Body of pancreas (tissue), 4 donors: ENCODE measurements at regions not wholly inside any gene's neighbourhood (a gene's known extent, or its start where the extent isn't known, plus 50 kb on each side); places are given as distances from the start of the nearest gene placed in this dataset.

ENCODE experiments used
- ATAC-seq: fragments of 150-250 bp; one replicate; pipeline ENCODE4 v1.9.1; 2016
- DNase-seq, 4 donors: peaks; one replicate each; pipeline ENCODE4 v3.0.0-alpha.2; 2019
- H3K27ac ChIP-seq, 4 donors: fragments of 200-600 bp; sonication (generic); 1 replicate in 3 of 4; 2 replicates in 1 of 4; pipeline versions ENCODE4 v1.5.1 to v1.6.1; 2016 to 2019; ENCODE audit warnings: mild to moderate bottlenecking in 1 of 4, mixed read lengths in 1 of 4, moderate library complexity in 1 of 4
- H3K27me3 ChIP-seq, 2 donors: fragments of 200-600 bp; sonication (generic); one replicate each; pipeline ENCODE4 v1.6.0; 2016; ENCODE audit warnings: mild to moderate bottlenecking in 1 of 2
- H3K36me3 ChIP-seq, 2 donors: fragments of 200-600 bp; sonication (generic); replicated peaks in 1 of 2; 2 replicates each; pipeline ENCODE4 v1.5.1; 2016; ENCODE audit warnings: low read depth in 2 of 2; ENCODE audit not compliant: insufficient read depth in 1 of 2
- H3K4me1 ChIP-seq: fragments of 200-600 bp; sonication (generic); one replicate; pipeline ENCODE4 v1.6.0; 2016
- H3K4me3 ChIP-seq, 2 donors: fragments of 200-600 bp; sonication (generic); 1 replicate in 1 of 2; 2 replicates in 1 of 2; pipeline ENCODE4 v1.5.1; 2016 to 2019
- H3K9me3 ChIP-seq, 3 donors: fragments of 200-600 bp; sonication (generic); 1 replicate in 2 of 3; 2 replicates in 1 of 3; pipeline ENCODE4 v1.5.1; 2016
- POLR2A ChIP-seq, 3 donors: fragments of 450-650 bp; IDR thresholded peaks; one replicate each; pipeline ENCODE4 v1.6.1; 2016; ENCODE audit warnings: antibody characterized with exemption in 3 of 3, mild to moderate bottlenecking in 2 of 3
- WGBS, 2 donors: methylation state at CpG; one replicate each; pipeline ENCODE4 v1.1.5; 2017; 5-methylcytosine and 5-hydroxymethylcytosine counted together
- intact Hi-C: fragments of 100-400 bp; cut with DNase I; formaldehyde crosslinking; loops from one replicate; pipeline ENCODE4 v1.15.1; 2023
- TF ChIP-seq, protein P1 (sequence below), 7 experiments: fragments of 450-650 bp in 4 of 7; fragments of 200-600 bp in 3 of 7; sonication (generic) in 3 of 7; IDR thresholded peaks; one replicate each; pipeline ENCODE4 v1.5.1; 2016 to 2019; ENCODE audit warnings: antibody characterized with exemption in 7 of 7

DNA sequence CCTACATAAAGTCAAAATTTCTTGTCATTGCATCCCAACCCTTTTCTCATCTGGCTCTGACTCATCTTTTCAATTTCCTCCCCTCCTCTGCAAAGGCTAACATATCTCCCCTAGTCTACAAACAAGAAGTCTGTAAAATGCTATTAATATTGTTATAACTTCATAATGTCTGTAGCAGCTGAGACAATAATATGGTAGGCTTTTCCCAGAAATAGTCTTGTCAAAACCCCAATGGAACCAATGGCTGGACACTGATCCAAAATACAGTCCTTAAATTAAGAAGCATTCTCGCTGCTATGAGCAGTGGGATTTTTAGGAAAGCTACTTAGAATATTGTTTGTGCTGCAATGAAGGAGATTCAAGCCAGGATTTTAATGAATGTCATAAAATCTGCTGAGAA lies 131.4 kb downstream of the KLHL28 start:
- Histone ChIP-seq H3K9me3 (no peaks in the 10 kb centered on the region), H3K27ac (no peak overlapping the region), H3K4me1 (no peaks in the 10 kb centered on the region), H3K4me3 (no peak overlapping the region), H3K36me3 (no peaks in the 10 kb centered on the region), H3K27me3 (no peaks in the 10 kb centered on the region)
- 74 to 79% methylated on average over 1 of the region's 1 CpG for WGBS, 2 donors
- TF ChIP-seq, protein P1, sequence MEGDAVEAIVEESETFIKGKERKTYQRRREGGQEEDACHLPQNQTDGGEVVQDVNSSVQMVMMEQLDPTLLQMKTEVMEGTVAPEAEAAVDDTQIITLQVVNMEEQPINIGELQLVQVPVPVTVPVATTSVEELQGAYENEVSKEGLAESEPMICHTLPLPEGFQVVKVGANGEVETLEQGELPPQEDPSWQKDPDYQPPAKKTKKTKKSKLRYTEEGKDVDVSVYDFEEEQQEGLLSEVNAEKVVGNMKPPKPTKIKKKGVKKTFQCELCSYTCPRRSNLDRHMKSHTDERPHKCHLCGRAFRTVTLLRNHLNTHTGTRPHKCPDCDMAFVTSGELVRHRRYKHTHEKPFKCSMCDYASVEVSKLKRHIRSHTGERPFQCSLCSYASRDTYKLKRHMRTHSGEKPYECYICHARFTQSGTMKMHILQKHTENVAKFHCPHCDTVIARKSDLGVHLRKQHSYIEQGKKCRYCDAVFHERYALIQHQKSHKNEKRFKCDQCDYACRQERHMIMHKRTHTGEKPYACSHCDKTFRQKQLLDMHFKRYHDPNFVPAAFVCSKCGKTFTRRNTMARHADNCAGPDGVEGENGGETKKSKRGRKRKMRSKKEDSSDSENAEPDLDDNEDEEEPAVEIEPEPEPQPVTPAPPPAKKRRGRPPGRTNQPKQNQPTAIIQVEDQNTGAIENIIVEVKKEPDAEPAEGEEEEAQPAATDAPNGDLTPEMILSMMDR (IDR thresholded peaks at IDR 0.05): no peak
- TF ChIP-seq POLR2A (IDR thresholded peaks at IDR 0.05): no peak
- intact Hi-C loops: no loop called here
- ATAC-seq: no peak
- no peak for DNase-seq

DNA sequence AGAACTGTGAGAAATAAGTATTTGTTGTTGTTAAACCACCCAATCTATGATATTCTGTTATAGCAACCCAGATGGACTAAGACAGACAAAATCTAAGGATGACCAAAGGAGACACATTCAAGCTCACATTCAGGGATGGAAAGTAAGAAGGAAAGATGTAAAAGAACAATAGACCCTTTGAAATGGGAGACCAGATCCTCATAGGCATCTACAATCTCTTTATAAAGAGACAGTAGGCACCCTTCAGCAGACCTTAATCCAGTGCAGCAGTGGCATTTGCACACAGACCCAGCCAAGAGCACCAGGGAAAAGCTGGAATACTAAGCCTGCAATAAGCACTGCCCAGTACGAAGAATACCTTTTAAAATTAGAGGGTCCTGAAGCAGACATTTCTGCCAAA lies 132.7 kb downstream of the KLHL28 start:
- intact Hi-C loops: no loop called here
- Histone ChIP-seq H3K36me3 (no peaks in the 10 kb centered on the region), H3K27me3 (no peaks in the 10 kb centered on the region), H3K4me1 (no peaks in the 10 kb centered on the region), H3K4me3 (no peak overlapping the region), H3K27ac (no peak overlapping the region), H3K9me3 (no peaks in the 10 kb centered on the region)
- no peak for TF ChIP-seq POLR2A (IDR thresholded peaks at IDR 0.05)
- TF ChIP-seq, protein P1 (IDR thresholded peaks at IDR 0.05): no peak
- no peak for DNase-seq
- ATAC-seq: no peak
- 64 to 73% methylated on average over 1 of the region's 1 CpG for WGBS, 2 donors

DNA sequence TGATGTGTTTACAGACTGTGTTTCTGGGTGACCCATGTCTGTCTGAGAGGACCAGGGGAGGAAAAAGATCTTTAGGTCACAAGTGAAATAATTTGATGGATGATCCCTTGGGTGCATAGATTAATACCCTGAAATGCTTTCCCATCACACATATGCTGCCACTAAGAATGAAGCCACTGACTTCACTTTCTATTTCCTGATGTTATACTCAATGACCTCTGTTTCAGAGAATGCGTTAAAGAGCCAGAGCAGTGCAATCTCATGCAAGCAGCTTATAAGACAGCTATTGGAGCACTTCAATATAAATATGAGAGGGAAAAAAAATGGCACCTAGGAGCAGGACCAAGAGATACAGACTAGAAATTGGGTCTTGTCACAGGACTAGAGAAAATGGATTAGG lies 133.7 kb downstream of the KLHL28 start:
- ATAC-seq: no peak
- no peaks in the 10 kb centered on the region for H3K4me1 ChIP-seq
- no peak for DNase-seq
- no peak overlapping the region for H3K27ac ChIP-seq
- 86 to 91% methylated on average over 1 of the region's 1 CpG for WGBS, 2 donors
- no peaks in the 10 kb centered on the region for H3K27me3 ChIP-seq
- intact Hi-C loops: no loop called here
- no peak overlapping the region for H3K4me3 ChIP-seq
- no peaks in the 10 kb centered on the region for H3K36me3 ChIP-seq
- H3K9me3 ChIP-seq: no peaks in the 10 kb centered on the region
- no peak for TF ChIP-seq POLR2A (IDR thresholded peaks at IDR 0.05)
- TF ChIP-seq, protein P1 (IDR thresholded peaks at IDR 0.05): no peak

DNA sequence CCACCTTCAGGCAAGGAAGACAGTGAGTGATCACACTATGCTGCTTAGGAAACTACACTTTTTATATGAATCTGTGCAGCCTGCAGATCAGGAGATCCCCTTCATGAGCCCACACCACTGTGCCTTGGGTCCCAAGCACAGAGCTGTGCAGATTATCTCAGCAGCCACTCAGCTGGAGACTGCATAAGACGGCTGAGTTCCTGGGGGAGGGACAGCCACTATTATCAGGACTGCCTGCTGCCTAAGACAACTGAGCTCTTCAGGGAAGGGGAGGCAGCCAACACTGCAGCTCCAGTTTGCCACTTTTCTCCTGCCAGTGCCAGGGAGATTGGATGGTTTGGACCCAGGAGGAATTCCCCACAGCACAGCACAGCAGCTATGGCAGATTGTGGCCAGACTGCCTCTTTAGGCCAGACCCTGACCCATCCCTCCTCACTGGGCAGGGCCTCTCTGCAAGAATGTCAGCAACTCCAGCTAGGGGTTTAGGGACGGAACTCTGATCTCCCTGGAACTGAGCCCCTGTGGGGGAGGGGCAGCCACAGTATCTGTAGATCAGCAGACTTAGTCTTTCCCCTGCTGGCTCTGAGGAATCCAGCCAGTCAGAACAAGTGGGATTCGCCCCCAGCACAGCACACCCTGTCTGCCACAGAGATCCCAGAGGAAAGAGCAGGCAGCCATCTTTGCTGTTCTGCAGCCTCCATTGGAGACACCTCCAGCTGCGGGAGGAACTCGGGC lies 141.3 kb downstream of the KLHL28 start:
- TF ChIP-seq, protein P1 (IDR thresholded peaks at IDR 0.05): no peak
- no peak for TF ChIP-seq POLR2A (IDR thresholded peaks at IDR 0.05)
- no peaks in the 10 kb centered on the region for H3K9me3 ChIP-seq
- intact Hi-C loops: no loop called here
- H3K4me1 ChIP-seq: no peaks in the 10 kb centered on the region
- no peak for DNase-seq
- no peak overlapping the region for H3K27ac ChIP-seq
- no peaks in the 10 kb centered on the region for H3K27me3 ChIP-seq
- no peak for ATAC-seq
- WGBS, 2 donors: 62 to 68% methylated on average over 5 of the region's 5 CpGs
- H3K36me3 ChIP-seq: no peaks in the 10 kb centered on the region
- H3K4me3 ChIP-seq: no peak overlapping the region

DNA sequence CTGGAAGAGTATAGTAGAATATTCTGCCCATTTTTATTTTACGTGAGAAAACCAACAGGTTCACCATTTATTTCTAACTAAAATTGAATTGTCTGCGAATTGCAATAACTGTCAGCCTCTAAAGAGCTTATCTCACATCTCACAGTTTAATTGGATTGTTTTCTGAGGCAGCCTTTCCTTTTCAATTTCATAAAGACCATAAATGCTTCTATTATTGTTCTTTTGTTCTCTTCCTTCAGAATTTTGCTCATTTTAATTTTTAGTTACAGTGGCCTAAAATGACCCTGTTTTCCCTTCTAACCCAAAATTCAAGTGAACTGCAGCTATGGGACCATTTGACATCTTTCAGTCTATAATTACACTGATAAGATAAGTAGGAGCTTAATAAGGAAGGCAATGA lies 147.6 kb downstream of the KLHL28 start:
- H3K36me3 ChIP-seq: no peaks in the 10 kb centered on the region
- no peak for ATAC-seq
- no peaks in the 10 kb centered on the region for H3K27me3 ChIP-seq
- no peak for DNase-seq
- intact Hi-C loops: no loop called here
- TF ChIP-seq, protein P1 (IDR thresholded peaks at IDR 0.05): no peak
- no peak for TF ChIP-seq POLR2A (IDR thresholded peaks at IDR 0.05)
- H3K4me3 ChIP-seq: no peak overlapping the region
- no peak overlapping the region for H3K27ac ChIP-seq
- H3K4me1 ChIP-seq: no peaks in the 10 kb centered on the region
- no peaks in the 10 kb centered on the region for H3K9me3 ChIP-seq
- WGBS, 2 donors: 69 to 74% methylated on average over 2 of the region's 2 CpGs
